Neural progenitor cell (in vitro differentiated cells): ENCODE measurements at regions not wholly inside any gene's neighbourhood (a gene's known extent, or its start where the extent isn't known, plus 50 kb on each side); places are given as distances from the start of the nearest gene placed in this dataset.

ENCODE experiments used
- EZH2 ChIP-seq: fragments of 200-600 bp; sonication (generic); IDR thresholded peaks from 2 replicates; pipeline ENCODE4 v1.6.1; 2017; ENCODE audit warnings: antibody characterized with exemption, mild to moderate bottlenecking, moderate library complexity
- EZH2phosphoT487 ChIP-seq: fragments of 200-600 bp; sonication (generic); IDR thresholded peaks from 2 replicates; pipeline ENCODE4 v1.6.1; 2017; ENCODE audit warnings: antibody characterized with exemption
- TF ChIP-seq, protein P1 (sequence below): fragments of 200-600 bp; sonication (generic); IDR thresholded peaks from 2 replicates; pipeline ENCODE4 v1.5.1; 2017; ENCODE audit warnings: antibody characterized with exemption, mild to moderate bottlenecking

DNA sequence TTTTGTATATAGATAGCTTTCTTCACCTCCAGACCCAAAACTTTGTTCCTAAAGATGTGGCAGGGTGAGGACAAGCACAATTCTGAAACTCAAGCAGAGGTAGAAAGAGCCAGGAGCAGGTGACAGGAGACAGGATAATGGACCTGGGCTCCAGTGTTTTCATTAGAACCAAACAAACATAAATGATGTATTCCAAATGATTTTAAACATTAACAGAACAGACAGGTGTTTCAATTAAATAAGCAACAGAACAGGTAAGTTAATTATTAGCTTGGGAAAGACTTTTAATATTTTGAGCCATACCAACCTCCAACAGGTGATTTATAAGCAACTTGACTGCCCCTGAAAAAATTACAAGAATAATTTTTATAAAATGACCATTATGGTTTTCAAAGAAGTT lies 459.4 kb upstream of the LCORL start:
- TF ChIP-seq, protein P1, sequence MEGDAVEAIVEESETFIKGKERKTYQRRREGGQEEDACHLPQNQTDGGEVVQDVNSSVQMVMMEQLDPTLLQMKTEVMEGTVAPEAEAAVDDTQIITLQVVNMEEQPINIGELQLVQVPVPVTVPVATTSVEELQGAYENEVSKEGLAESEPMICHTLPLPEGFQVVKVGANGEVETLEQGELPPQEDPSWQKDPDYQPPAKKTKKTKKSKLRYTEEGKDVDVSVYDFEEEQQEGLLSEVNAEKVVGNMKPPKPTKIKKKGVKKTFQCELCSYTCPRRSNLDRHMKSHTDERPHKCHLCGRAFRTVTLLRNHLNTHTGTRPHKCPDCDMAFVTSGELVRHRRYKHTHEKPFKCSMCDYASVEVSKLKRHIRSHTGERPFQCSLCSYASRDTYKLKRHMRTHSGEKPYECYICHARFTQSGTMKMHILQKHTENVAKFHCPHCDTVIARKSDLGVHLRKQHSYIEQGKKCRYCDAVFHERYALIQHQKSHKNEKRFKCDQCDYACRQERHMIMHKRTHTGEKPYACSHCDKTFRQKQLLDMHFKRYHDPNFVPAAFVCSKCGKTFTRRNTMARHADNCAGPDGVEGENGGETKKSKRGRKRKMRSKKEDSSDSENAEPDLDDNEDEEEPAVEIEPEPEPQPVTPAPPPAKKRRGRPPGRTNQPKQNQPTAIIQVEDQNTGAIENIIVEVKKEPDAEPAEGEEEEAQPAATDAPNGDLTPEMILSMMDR, result no peak
- TF ChIP-seq EZH2 (no peak), EZH2phosphoT487 (no peak)
